GM23338 (cell line): ENCODE measurements at regions not wholly inside any gene's neighbourhood (a gene's known extent, or its start where the extent isn't known, plus 50 kb on each side); places are given as distances from the start of the nearest gene placed in this dataset.
"Not testable (repeated sequence)": the region's sequence is repeated elsewhere in the genome, so short reads cannot be mapped to it uniquely, and the experiment has no call there.

ENCODE experiments used
- ATAC-seq: fragments of 200-7000 bp; cut with Tn5 transposase; 3 replicates; pipeline ENCODE4 v1.9.1; 2020
- DNase-seq: peaks from one replicate; pipeline ENCODE4 v3.0.0-alpha.2; 2015; ENCODE audit warnings: low spot score
- H2AFZ ChIP-seq: fragments of 200-600 bp; sonication (generic); 2 replicates; pipeline ENCODE4 v1.8.0; 2016; ENCODE audit warnings: antibody characterized with exemption, mild to moderate bottlenecking, moderate library complexity
- H3F3A ChIP-seq: fragments of 200-600 bp; sonication (generic); replicated peaks from 2 replicates; pipeline ENCODE4 v1.8.0; 2017; ENCODE audit warnings: antibody characterized with exemption, mixed run types, low read depth
- H3K27ac ChIP-seq: fragments of 200-600 bp; sonication (generic); 2 replicates; pipeline ENCODE4 v1.6.1; 2016; ENCODE audit warnings: low read depth
- H3K27me3 ChIP-seq: fragments of 200-600 bp; sonication (generic); 2 replicates; pipeline ENCODE4 v1.8.0; 2016; ENCODE audit warnings: mild to moderate bottlenecking, mixed run types, moderate library complexity; ENCODE audit not compliant: insufficient read depth
- H3K36me3 ChIP-seq: fragments of 200-600 bp; sonication (generic); 2 replicates; pipeline ENCODE4 v1.8.0; 2016; ENCODE audit warnings: mild to moderate bottlenecking; ENCODE audit not compliant: insufficient read depth
- H3K4me1 ChIP-seq: fragments of 200-600 bp; sonication (generic); 2 replicates; pipeline ENCODE4 v1.8.0; 2016; ENCODE audit warnings: mild to moderate bottlenecking, moderate library complexity; ENCODE audit not compliant: insufficient read depth
- H3K4me2 ChIP-seq: fragments of 200-600 bp; sonication (generic); 2 replicates; pipeline ENCODE4 v1.7.1; 2017; ENCODE audit warnings: mixed run types
- H3K4me3 ChIP-seq: fragments of 200-600 bp; sonication (generic); 2 replicates; pipeline ENCODE4 v1.6.1; 2016; ENCODE audit warnings: mixed run types
- H3K79me2 ChIP-seq: fragments of 200-600 bp; sonication (generic); replicated peaks from 2 replicates; pipeline ENCODE4 v1.8.0; 2017; ENCODE audit warnings: mild to moderate bottlenecking; ENCODE audit not compliant: insufficient read depth
- H3K9me2 ChIP-seq: fragments of 200-600 bp; sonication (generic); 2 replicates; pipeline ENCODE4 v1.8.0; 2017; ENCODE audit not compliant: insufficient read depth
- H4K20me1 ChIP-seq: fragments of 200-600 bp; sonication (generic); replicated peaks from 2 replicates; pipeline ENCODE4 v1.8.0; 2017; ENCODE audit warnings: mild to moderate bottlenecking; ENCODE audit not compliant: insufficient read depth
- H3K27ac Mint-ChIP-seq: 2 replicates; pipeline ENCODE4 v1.8.0; 2020; ENCODE audit warnings: inconsistent platforms, mild to moderate bottlenecking, moderate library complexity, mixed read lengths
- H3K27me3 Mint-ChIP-seq: 3 replicates; pipeline ENCODE4 v1.8.0; 2022; ENCODE audit warnings: low read depth, mild to moderate bottlenecking, moderate library complexity, mixed read lengths, inconsistent platforms; ENCODE audit not compliant: insufficient read depth, poor library complexity
- H3K36me3 Mint-ChIP-seq: 3 replicates; pipeline ENCODE4 v1.8.0; 2021; ENCODE audit warnings: low read depth, mild to moderate bottlenecking, inconsistent platforms, moderate library complexity, mixed read lengths
- H3K4me1 Mint-ChIP-seq: 3 replicates; pipeline ENCODE4 v1.8.0; 2020; ENCODE audit warnings: mild to moderate bottlenecking, inconsistent platforms, mixed read lengths
- H3K4me3 Mint-ChIP-seq: 3 replicates; pipeline ENCODE4 v1.8.0; 2021; ENCODE audit warnings: moderate library complexity, mild to moderate bottlenecking, inconsistent platforms, mixed read lengths
- H3K9me3 Mint-ChIP-seq: 3 replicates; pipeline ENCODE4 v1.8.0; 2020; ENCODE audit warnings: moderate library complexity, mild to moderate bottlenecking, inconsistent platforms, mixed read lengths

GRCh38 chr15:20292422-20293005, 249.1 kb downstream of the GOLGA6L6 start:
- not testable (repeated sequence) for H3K4me2 ChIP-seq, H3F3A ChIP-seq, H3K27ac ChIP-seq, DNase-seq, H3K4me1 Mint-ChIP-seq, H3K27ac Mint-ChIP-seq, H3K4me1 ChIP-seq, H3K9me2 ChIP-seq, H3K27me3 ChIP-seq, ATAC-seq, H3K4me3 Mint-ChIP-seq, H3K79me2 ChIP-seq, H4K20me1 ChIP-seq, H2AFZ ChIP-seq
- Histone ChIP-seq H3K4me3 (peak overlapping the region; percentile 3; the same call in 1 of the 2 replicates), H3K36me3 (peaks cover 40% of the 10 kb centered on the region; the same call in 1 of the 2 replicates)
- Mint-ChIP-seq H3K36me3 (peaks cover 14% of the 10 kb centered on the region), H3K27me3 (peaks cover 10% of the 10 kb centered on the region), H3K9me3 (peaks cover 24% of the 10 kb centered on the region)

GRCh38 chr15:20291616-20292015, 250.0 kb downstream of the GOLGA6L6 start:
- H3K4me1 ChIP-seq, H3K79me2 ChIP-seq, ATAC-seq, H3K27me3 ChIP-seq, H3K4me3 Mint-ChIP-seq, H3K4me1 Mint-ChIP-seq, H3K36me3 Mint-ChIP-seq, H3K4me2 ChIP-seq, H3F3A ChIP-seq, H3K27ac Mint-ChIP-seq, H3K9me2 ChIP-seq, H4K20me1 ChIP-seq, H2AFZ ChIP-seq, DNase-seq, H3K27ac ChIP-seq, H3K27me3 Mint-ChIP-seq: not testable (repeated sequence)
- Histone ChIP-seq H3K4me3 (peak overlapping the region; percentile 6; the same call in 1 of the 2 replicates), H3K36me3 (peaks cover 34% of the 10 kb centered on the region; the same call in 1 of the 2 replicates)
- peaks cover 16% of the 10 kb centered on the region for H3K9me3 Mint-ChIP-seq

- not testable (repeated sequence) for DNase-seq, H4K20me1 ChIP-seq, ATAC-seq, H3K4me1 ChIP-seq, H2AFZ ChIP-seq, H3K4me1 Mint-ChIP-seq, H3K4me2 ChIP-seq, H3F3A ChIP-seq, H3K79me2 ChIP-seq, H3K27me3 ChIP-seq, H3K36me3 Mint-ChIP-seq, H3K27ac ChIP-seq, H3K9me3 Mint-ChIP-seq, H3K27ac Mint-ChIP-seq, H3K9me2 ChIP-seq, H3K4me3 Mint-ChIP-seq, H3K27me3 Mint-ChIP-seq
- H3K36me3 ChIP-seq, result peaks cover 34% of the 10 kb centered on the region; the same call in 1 of the 2 replicates
- H3K4me3 ChIP-seq, result 0 out of 2 replicates have a peak overlapping the region, but pooled peaks have one; percentile 13
Measured at GRCh38 chr15:20290606-20291005, 251.0 kb downstream of the GOLGA6L6 start.

GRCh38 chr15:20289538-20290103, 252.0 kb downstream of the GOLGA6L6 start:
- not testable (repeated sequence) for H3K27me3 ChIP-seq, H3K9me2 ChIP-seq, H3K9me3 Mint-ChIP-seq, H3K36me3 Mint-ChIP-seq, ATAC-seq, H2AFZ ChIP-seq, H3K4me2 ChIP-seq, H3K27ac ChIP-seq, H3K4me3 ChIP-seq, DNase-seq, H3K79me2 ChIP-seq, H3K27me3 Mint-ChIP-seq, H3K27ac Mint-ChIP-seq, H3K4me1 Mint-ChIP-seq, H3K4me3 Mint-ChIP-seq, H3K4me1 ChIP-seq, H3F3A ChIP-seq, H4K20me1 ChIP-seq
- peaks cover 35% of the 10 kb centered on the region; the same call in 1 of the 2 replicates for H3K36me3 ChIP-seq

- H3K9me3 Mint-ChIP-seq, H3K4me3 Mint-ChIP-seq: not testable (repeated sequence)
Measured at GRCh38 chr15:20288800-20289537, 252.6 kb downstream of the GOLGA6L6 start.

GRCh38 chr15:20286559-20286958, 255.0 kb downstream of the GOLGA6L6 start:
- not testable (repeated sequence) for H3K27me3 Mint-ChIP-seq, H3K9me3 Mint-ChIP-seq, H3K4me2 ChIP-seq, ATAC-seq, H3K79me2 ChIP-seq, H3K27ac Mint-ChIP-seq, H2AFZ ChIP-seq, H3K4me3 Mint-ChIP-seq, H3K4me3 ChIP-seq, H4K20me1 ChIP-seq, H3K4me1 Mint-ChIP-seq, H3K4me1 ChIP-seq, H3K9me2 ChIP-seq, H3K27ac ChIP-seq, H3K27me3 ChIP-seq, H3K36me3 Mint-ChIP-seq, DNase-seq, H3F3A ChIP-seq
- H3K36me3 ChIP-seq, result peaks cover 28% of the 10 kb centered on the region

More at GRCh38 chr15:20288800-20289537, 252.6 kb downstream of the GOLGA6L6 start:
- H3K36me3 Mint-ChIP-seq, H3K27ac Mint-ChIP-seq, H3K4me1 Mint-ChIP-seq, H3K4me2 ChIP-seq, H4K20me1 ChIP-seq, H3K4me1 ChIP-seq, H3F3A ChIP-seq, H3K27me3 ChIP-seq, H2AFZ ChIP-seq, DNase-seq, H3K27ac ChIP-seq, H3K79me2 ChIP-seq, ATAC-seq, H3K4me3 ChIP-seq, H3K9me2 ChIP-seq, H3K27me3 Mint-ChIP-seq: not testable (repeated sequence)
- H3K36me3 ChIP-seq, result peaks cover 35% of the 10 kb centered on the region; the same call in 1 of the 2 replicates
